Spleen (tissue), 7 donors: ENCODE measurements at regions not wholly inside any gene's neighbourhood (a gene's known extent, or its start where the extent isn't known, plus 50 kb on each side); places are given as distances from the start of the nearest gene placed in this dataset.

Source experiments
- CTCF ChIP-seq, 11 experiments: fragments of 200-600 bp in 7 of 11; fragments of 450-650 bp in 4 of 11; sonication (generic) in 4 of 11; IDR thresholded peaks in 8 of 11; conservative IDR thresholded peaks in 3 of 11; 1 replicate in 7 of 11; 2 replicates in 4 of 11; pipeline versions ENCODE4 v1.4.0 to v1.8.0; 2016 to 2021; ENCODE audit warnings: antibody characterized with exemption in 11 of 11, inconsistent platforms in 4 of 11, mild to moderate bottlenecking in 1 of 11
- POLR2A ChIP-seq, 3 donors: fragments of 450-650 bp; IDR thresholded peaks; one replicate each; pipeline ENCODE4 v1.5.1; 2017; ENCODE audit warnings: antibody characterized with exemption in 3 of 3, mild to moderate bottlenecking in 1 of 3
- donor health status: DM: no; HTN: no; CAD: no; lungs with moderate emphysema.
- donor health status: DM: no; HTN: no; CAD: no.
- donor health status: DM: no; HTN: no; CAD: no.

GRCh38 chr17:53217311-53217710 is 605.4 kb upstream of the KIF2B start:
- TF ChIP-seq CTCF (IDR thresholded peaks at IDR 0.05 in 8 of 11, conservative IDR thresholded peaks at IDR 0.05 in 3 of 11): no peak
- no peak for TF ChIP-seq POLR2A (IDR thresholded peaks at IDR 0.05)
